ENCODE measurements at regions not wholly inside any gene's neighbourhood (a gene's known extent, or its start where the extent isn't known, plus 50 kb on each side); places are given as distances from the start of the nearest gene placed in this dataset.

DNA sequence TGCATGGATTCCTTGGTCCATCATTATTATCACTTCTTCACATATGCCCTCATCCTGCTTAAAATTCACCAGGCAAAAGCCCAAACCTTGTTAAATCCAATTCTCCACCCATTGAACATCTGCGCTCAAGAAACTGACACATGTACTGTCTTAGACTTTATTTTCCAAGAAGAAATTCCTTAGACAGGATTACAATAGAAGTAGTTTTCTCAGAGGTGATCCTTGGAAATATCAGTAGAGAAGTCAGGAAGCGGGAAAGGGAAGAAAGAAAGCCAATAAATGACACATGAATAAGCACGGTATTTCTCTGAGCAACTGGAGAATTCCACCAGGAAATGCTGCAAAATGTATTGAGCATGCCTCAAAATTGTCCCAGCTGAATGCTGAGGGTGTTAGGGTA is 90.2 kb downstream of the FOXD1 start:
- no peaks in the 10 kb centered on the region for H3K27me3 ChIP-seq (ENCODE audit: control insufficient read depth, insufficient read depth, low read length)
- TF ChIP-seq, protein P1, sequence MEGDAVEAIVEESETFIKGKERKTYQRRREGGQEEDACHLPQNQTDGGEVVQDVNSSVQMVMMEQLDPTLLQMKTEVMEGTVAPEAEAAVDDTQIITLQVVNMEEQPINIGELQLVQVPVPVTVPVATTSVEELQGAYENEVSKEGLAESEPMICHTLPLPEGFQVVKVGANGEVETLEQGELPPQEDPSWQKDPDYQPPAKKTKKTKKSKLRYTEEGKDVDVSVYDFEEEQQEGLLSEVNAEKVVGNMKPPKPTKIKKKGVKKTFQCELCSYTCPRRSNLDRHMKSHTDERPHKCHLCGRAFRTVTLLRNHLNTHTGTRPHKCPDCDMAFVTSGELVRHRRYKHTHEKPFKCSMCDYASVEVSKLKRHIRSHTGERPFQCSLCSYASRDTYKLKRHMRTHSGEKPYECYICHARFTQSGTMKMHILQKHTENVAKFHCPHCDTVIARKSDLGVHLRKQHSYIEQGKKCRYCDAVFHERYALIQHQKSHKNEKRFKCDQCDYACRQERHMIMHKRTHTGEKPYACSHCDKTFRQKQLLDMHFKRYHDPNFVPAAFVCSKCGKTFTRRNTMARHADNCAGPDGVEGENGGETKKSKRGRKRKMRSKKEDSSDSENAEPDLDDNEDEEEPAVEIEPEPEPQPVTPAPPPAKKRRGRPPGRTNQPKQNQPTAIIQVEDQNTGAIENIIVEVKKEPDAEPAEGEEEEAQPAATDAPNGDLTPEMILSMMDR (IDR thresholded peaks at IDR 0.05), result no peak
- H3K4me1 ChIP-seq, result no peaks in the 10 kb centered on the region

DNA sequence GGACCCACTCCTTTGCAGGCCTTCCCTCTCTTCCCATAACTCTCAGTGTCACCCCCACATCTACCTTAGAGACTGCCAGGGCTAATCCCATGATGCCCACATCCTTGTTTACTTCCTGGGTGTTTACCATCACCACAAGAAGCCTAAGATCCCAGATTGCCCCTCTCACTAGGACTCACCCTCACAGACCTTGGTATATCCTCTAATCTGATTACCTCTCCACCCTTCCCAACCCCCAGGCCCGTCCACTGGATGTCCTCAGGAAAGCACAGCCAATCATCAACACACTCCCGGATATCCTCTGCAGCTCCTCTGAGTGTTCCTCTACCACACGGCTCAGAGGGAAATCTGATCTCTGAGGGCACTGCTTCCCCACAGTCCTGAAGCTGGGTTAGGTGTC is 91.0 kb downstream of the FOXD1 start:
- TF ChIP-seq, protein P1 (IDR thresholded peaks at IDR 0.05), result no peak
- Histone ChIP-seq H3K9ac (no peak overlapping the region), H3K4me2 (ENCODE audit: low read length) (no peak overlapping the region), H3K27ac (no peak overlapping the region), H3K27me3 (ENCODE audit: control insufficient read depth, insufficient read depth, low read length) (no peaks in the 10 kb centered on the region), H3K4me1 (no peaks in the 10 kb centered on the region), H3K4me3 (ENCODE audit: low read depth, low read length) (no peak overlapping the region), H2AFZ (no peak overlapping the region), H3K9me3 (ENCODE audit: control insufficient read depth, low read length) (no peaks in the 10 kb centered on the region), H3K36me3 (ENCODE audit: control insufficient read depth, insufficient read depth, low read length) (no peaks in the 10 kb centered on the region), H3K79me2 (no peaks in the 10 kb centered on the region)

More for the DNA sequence above, 90.2 kb downstream of the FOXD1 start:
- no peaks in the 10 kb centered on the region for H3K9me3 ChIP-seq (ENCODE audit: control insufficient read depth, low read length)
- H3K4me3 ChIP-seq (ENCODE audit: low read depth, low read length), result no peak overlapping the region
- H3K79me2 ChIP-seq, result no peaks in the 10 kb centered on the region
- H3K4me2 ChIP-seq (ENCODE audit: low read length), result no peak overlapping the region
- no peak overlapping the region for H2AFZ ChIP-seq
- no peak overlapping the region for H3K9ac ChIP-seq
- H3K36me3 ChIP-seq (ENCODE audit: control insufficient read depth, insufficient read depth, low read length), result no peaks in the 10 kb centered on the region
- H3K27ac ChIP-seq, result no peak overlapping the region

DNA sequence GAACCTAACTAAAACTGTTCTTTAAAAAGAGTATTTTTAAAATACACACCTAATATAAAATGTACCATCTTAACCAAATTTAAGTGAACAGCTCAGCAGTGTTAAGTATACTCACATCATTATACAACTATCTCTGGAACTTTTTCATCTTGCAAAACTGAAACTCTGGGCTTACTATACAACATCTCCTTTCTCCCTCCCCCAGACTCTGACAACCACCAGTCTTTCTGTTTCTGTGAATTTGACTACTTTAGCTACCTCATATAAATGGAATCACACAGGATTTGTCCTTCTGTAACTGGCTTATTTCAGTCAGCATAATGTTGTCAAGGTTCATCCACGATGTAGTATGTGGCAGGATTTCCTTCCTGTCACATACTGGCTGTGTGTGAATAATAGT is 93.5 kb downstream of the FOXD1 start:
- Histone ChIP-seq H3K4me3 (ENCODE audit: low read depth, low read length) (no peak overlapping the region), H3K36me3 (ENCODE audit: control insufficient read depth, insufficient read depth, low read length) (no peaks in the 10 kb centered on the region), H3K27me3 (ENCODE audit: control insufficient read depth, insufficient read depth, low read length) (no peaks in the 10 kb centered on the region), H3K9me3 (ENCODE audit: control insufficient read depth, low read length) (no peaks in the 10 kb centered on the region), H3K4me2 (ENCODE audit: low read length) (no peak overlapping the region), H3K27ac (no peak overlapping the region), H3K9ac (no peak overlapping the region), H3K4me1 (no peaks in the 10 kb centered on the region), H2AFZ (no peak overlapping the region), H3K79me2 (no peaks in the 10 kb centered on the region)
- TF ChIP-seq, protein P1 (IDR thresholded peaks at IDR 0.05), result no peak

DNA sequence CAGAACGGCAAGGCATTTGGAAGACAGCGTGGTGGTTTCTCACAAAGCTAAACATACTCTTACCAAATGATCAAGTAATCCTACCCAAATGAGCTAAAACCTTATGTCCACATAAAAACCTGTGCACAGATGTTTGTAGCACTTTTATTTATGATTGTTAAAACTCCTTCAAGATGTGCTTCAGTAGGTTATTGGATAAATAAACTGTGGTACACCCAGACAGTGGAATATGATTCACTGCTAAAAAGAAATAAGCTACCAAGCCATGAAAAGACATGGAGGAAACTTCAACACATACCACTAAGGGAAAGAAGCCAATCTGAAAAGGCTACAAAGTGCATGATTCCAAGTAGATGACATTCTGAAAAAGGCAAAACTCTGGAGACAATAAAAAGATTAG is 94.2 kb downstream of the FOXD1 start:
- Histone ChIP-seq H3K9ac (no peak overlapping the region), H3K4me1 (no peaks in the 10 kb centered on the region), H3K27ac (no peak overlapping the region), H3K36me3 (ENCODE audit: control insufficient read depth, insufficient read depth, low read length) (no peaks in the 10 kb centered on the region), H3K27me3 (ENCODE audit: control insufficient read depth, insufficient read depth, low read length) (no peaks in the 10 kb centered on the region), H3K4me2 (ENCODE audit: low read length) (no peak overlapping the region), H3K4me3 (ENCODE audit: low read depth, low read length) (no peak overlapping the region), H3K9me3 (ENCODE audit: control insufficient read depth, low read length) (no peaks in the 10 kb centered on the region), H3K79me2 (no peaks in the 10 kb centered on the region), H2AFZ (no peak overlapping the region)
- TF ChIP-seq, protein P1 (IDR thresholded peaks at IDR 0.05), result no peak

DNA sequence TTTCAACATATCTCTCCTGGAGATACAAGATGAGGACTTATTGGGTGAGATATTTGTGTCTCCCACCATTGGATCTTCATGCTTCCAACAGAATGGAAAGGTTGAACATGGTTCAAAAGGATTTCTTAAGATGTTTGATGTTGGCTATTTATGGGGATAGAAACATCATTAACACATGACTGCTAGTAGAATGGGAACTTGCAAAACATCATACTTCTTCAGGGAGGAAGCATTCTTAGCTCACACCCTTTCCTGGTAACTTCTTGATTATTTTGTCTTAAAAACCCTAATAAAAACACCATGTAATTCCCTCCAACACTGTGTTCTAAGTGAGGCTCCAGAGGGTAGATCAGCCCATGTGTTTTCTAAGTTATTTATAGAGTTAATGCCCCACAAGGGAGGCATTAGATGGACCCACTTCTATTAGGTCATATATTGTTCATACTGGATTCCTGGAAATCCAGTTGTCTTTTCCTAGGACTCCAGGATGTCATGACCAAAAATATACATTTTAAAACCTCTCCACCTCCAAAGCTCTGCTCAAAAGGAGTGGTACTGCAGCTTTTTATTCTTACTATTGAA is 95.8 kb downstream of the FOXD1 start:
- Histone ChIP-seq H3K79me2 (no peaks in the 10 kb centered on the region), H3K27ac (no peak overlapping the region), H3K9me3 (ENCODE audit: control insufficient read depth, low read length) (no peaks in the 10 kb centered on the region), H3K36me3 (ENCODE audit: control insufficient read depth, insufficient read depth, low read length) (no peaks in the 10 kb centered on the region), H2AFZ (no peak overlapping the region), H3K27me3 (ENCODE audit: control insufficient read depth, insufficient read depth, low read length) (no peaks in the 10 kb centered on the region), H3K4me3 (ENCODE audit: low read depth, low read length) (no peak overlapping the region), H3K9ac (no peak overlapping the region), H3K4me2 (ENCODE audit: low read length) (no peak overlapping the region), H3K4me1 (no peaks in the 10 kb centered on the region)
- TF ChIP-seq, protein P1 (IDR thresholded peaks at IDR 0.05), result no peak

Measured in parathyroid adenoma (tissue), 2 donors.